Spleen (tissue), 11 donors: ENCODE measurements at regions not wholly inside any gene's neighbourhood (a gene's known extent, or its start where the extent isn't known, plus 50 kb on each side); places are given as distances from the start of the nearest gene placed in this dataset.

Experiments
- DNase-seq: peaks from one replicate; pipeline ENCODE4 v3.0.0-alpha.2; 2020
- H3K27ac ChIP-seq, 8 donors: fragments of 200-600 bp; sonication (generic) in 7 of 8; 1 replicate in 4 of 8; 2 replicates in 4 of 8; pipeline versions ENCODE4 v1.5.0 to v1.8.0; 2016 to 2021; ENCODE audit warnings: inconsistent platforms in 4 of 8, mild to moderate bottlenecking in 4 of 8, moderate library complexity in 1 of 8
- H3K27me3 ChIP-seq, 7 donors: fragments of 200-600 bp; sonication (generic) in 6 of 7; replicated peaks in 1 of 7; 1 replicate in 4 of 7; 2 replicates in 3 of 7; pipeline versions ENCODE4 v1.5.0 to v1.8.0; 2016 to 2021; ENCODE audit warnings: inconsistent platforms in 3 of 7, mild to moderate bottlenecking in 1 of 7
- H3K36me3 ChIP-seq, 6 donors: fragments of 200-600 bp; sonication (generic) in 5 of 6; 1 replicate in 4 of 6; 2 replicates in 2 of 6; pipeline versions ENCODE4 v1.5.0 to v1.8.0; 2016 to 2021; ENCODE audit warnings: inconsistent platforms in 2 of 6
- H3K4me1 ChIP-seq, 6 donors: fragments of 200-600 bp; sonication (generic) in 5 of 6; 1 replicate in 3 of 6; 2 replicates in 3 of 6; pipeline versions ENCODE4 v1.5.0 to v1.8.0; 2016 to 2021; ENCODE audit warnings: inconsistent platforms in 3 of 6
- H3K4me3 ChIP-seq, 8 donors: fragments of 200-600 bp; sonication (generic) in 7 of 8; 1 replicate in 4 of 8; 2 replicates in 4 of 8; pipeline versions ENCODE4 v1.5.0 to v1.8.0; 2016 to 2021; ENCODE audit warnings: inconsistent platforms in 4 of 8, mild to moderate bottlenecking in 4 of 8, moderate library complexity in 2 of 8
- H3K9me3 ChIP-seq, 8 donors: fragments of 200-600 bp; sonication (generic) in 7 of 8; 1 replicate in 4 of 8; 2 replicates in 4 of 8; pipeline versions ENCODE4 v1.5.0 to v1.8.0; 2016 to 2021; ENCODE audit warnings: inconsistent platforms in 4 of 8
- POLR2A ChIP-seq, 3 donors: fragments of 450-650 bp; IDR thresholded peaks; one replicate each; pipeline ENCODE4 v1.5.1; 2017; ENCODE audit warnings: antibody characterized with exemption in 3 of 3, mild to moderate bottlenecking in 1 of 3
- POLR2AphosphoS5 ChIP-seq, 3 donors: sonication (generic); formaldehyde crosslinking; IDR thresholded peaks; one replicate each; pipeline ENCODE4 v1.5.1; 2017; ENCODE audit warnings: antibody characterized with exemption in 3 of 3
- WGBS, 5 donors: extraction: QIAGEN DNeasy Blood & Tissue Kit in 3 of 5; methylation state at CpG; one replicate each; pipeline versions ENCODE4 v1.1.5 to v1.1.7; 2013 to 2018; 5-methylcytosine and 5-hydroxymethylcytosine counted together
- intact Hi-C: fragments of 100-400 bp; cut with DNase I; formaldehyde crosslinking; loops from one replicate; pipeline ENCODE4 v1.15.0; 2023; ENCODE audit warnings: low total_unique reads
- TF ChIP-seq, protein P1 (sequence below), 11 experiments: fragments of 200-600 bp in 7 of 11; fragments of 450-650 bp in 4 of 11; sonication (generic) in 4 of 11; IDR thresholded peaks in 8 of 11; conservative IDR thresholded peaks in 3 of 11; 1 replicate in 7 of 11; 2 replicates in 4 of 11; pipeline versions ENCODE4 v1.4.0 to v1.8.0; 2016 to 2021; ENCODE audit warnings: antibody characterized with exemption in 11 of 11, inconsistent platforms in 4 of 11, mild to moderate bottlenecking in 1 of 11
- donor health status: healthy with polysubstance abuse.
- donor health status: DM: no; HTN: no; CAD: no; lungs with moderate emphysema.
- donor health status: DM: no; HTN: no; CAD: no.
- donor health status: Bipolar disorder and iron deficiency.
- donor health status: healthy.
- donor health status: DM: no; HTN: no; CAD: no.
- donor health status: DM: yes; HTN: yes; CAD: no.

GRCh38 chr6:81562169-81562568, 190.3 kb downstream of the TENT5A start:
- Histone ChIP-seq H3K9me3 (no peaks in the 10 kb centered on the region), H3K4me3 (no peak overlapping the region), H3K36me3 (no peaks in the 10 kb centered on the region), H3K27ac (no peak overlapping the region), H3K27me3 (no peaks in the 10 kb centered on the region), H3K4me1 (no peaks in the 10 kb centered on the region)
- DNase-seq = no peak
- TF ChIP-seq, protein P1, sequence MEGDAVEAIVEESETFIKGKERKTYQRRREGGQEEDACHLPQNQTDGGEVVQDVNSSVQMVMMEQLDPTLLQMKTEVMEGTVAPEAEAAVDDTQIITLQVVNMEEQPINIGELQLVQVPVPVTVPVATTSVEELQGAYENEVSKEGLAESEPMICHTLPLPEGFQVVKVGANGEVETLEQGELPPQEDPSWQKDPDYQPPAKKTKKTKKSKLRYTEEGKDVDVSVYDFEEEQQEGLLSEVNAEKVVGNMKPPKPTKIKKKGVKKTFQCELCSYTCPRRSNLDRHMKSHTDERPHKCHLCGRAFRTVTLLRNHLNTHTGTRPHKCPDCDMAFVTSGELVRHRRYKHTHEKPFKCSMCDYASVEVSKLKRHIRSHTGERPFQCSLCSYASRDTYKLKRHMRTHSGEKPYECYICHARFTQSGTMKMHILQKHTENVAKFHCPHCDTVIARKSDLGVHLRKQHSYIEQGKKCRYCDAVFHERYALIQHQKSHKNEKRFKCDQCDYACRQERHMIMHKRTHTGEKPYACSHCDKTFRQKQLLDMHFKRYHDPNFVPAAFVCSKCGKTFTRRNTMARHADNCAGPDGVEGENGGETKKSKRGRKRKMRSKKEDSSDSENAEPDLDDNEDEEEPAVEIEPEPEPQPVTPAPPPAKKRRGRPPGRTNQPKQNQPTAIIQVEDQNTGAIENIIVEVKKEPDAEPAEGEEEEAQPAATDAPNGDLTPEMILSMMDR (IDR thresholded peaks at IDR 0.05 in 8 of 11, conservative IDR thresholded peaks at IDR 0.05 in 3 of 11) = no peak
- TF ChIP-seq POLR2AphosphoS5 (IDR thresholded peaks at IDR 0.05) (no peak), POLR2A (IDR thresholded peaks at IDR 0.05) (no peak)
- 60 to 87% (median 72%) methylated on average over 2 of the region's 2 CpGs for WGBS, 5 donors
- intact Hi-C loops = no loop called here

GRCh38 chr6:81561731-81562130, 190.8 kb downstream of the TENT5A start:
- H3K27ac ChIP-seq = no peak overlapping the region
- TF ChIP-seq POLR2A (IDR thresholded peaks at IDR 0.05) (no peak), POLR2AphosphoS5 (IDR thresholded peaks at IDR 0.05) (no peak)
- TF ChIP-seq, protein P1 (IDR thresholded peaks at IDR 0.05 in 8 of 11, conservative IDR thresholded peaks at IDR 0.05 in 3 of 11) = no peak
- 63 to 79% (median 78%) methylated on average over 2 of the region's 2 CpGs for WGBS, 5 donors
- no peak overlapping the region for H3K4me3 ChIP-seq
- no peak for DNase-seq
- intact Hi-C loops = no loop called here
- H3K4me1 ChIP-seq = no peaks in the 10 kb centered on the region
- H3K27me3 ChIP-seq = no peaks in the 10 kb centered on the region
- H3K36me3 ChIP-seq = no peaks in the 10 kb centered on the region
- no peaks in the 10 kb centered on the region for H3K9me3 ChIP-seq

GRCh38 chr6:81561071-81561564, 191.4 kb downstream of the TENT5A start:
- Histone ChIP-seq H3K9me3 (no peaks in the 10 kb centered on the region), H3K27ac (no peak overlapping the region), H3K4me3 (no peak overlapping the region), H3K36me3 (no peaks in the 10 kb centered on the region), H3K4me1 (no peaks in the 10 kb centered on the region), H3K27me3 (no peaks in the 10 kb centered on the region)
- TF ChIP-seq, protein P1 (IDR thresholded peaks at IDR 0.05 in 8 of 11, conservative IDR thresholded peaks at IDR 0.05 in 3 of 11) = no peak
- TF ChIP-seq POLR2A (IDR thresholded peaks at IDR 0.05) (no peak), POLR2AphosphoS5 (IDR thresholded peaks at IDR 0.05) (no peak)
- 74 to 86% (median 79%) methylated on average over 2 of the region's 2 CpGs for WGBS, 5 donors
- intact Hi-C loops = no loop called here
- no peak for DNase-seq

GRCh38 chr6:81557811-81558210, 194.7 kb downstream of the TENT5A start:
- no peaks in the 10 kb centered on the region for H3K9me3 ChIP-seq
- H3K36me3 ChIP-seq = no peaks in the 10 kb centered on the region
- intact Hi-C loops = no loop called here
- no peak overlapping the region for H3K4me3 ChIP-seq
- no peak overlapping the region for H3K27ac ChIP-seq
- no peaks in the 10 kb centered on the region for H3K4me1 ChIP-seq
- TF ChIP-seq, protein P1 (IDR thresholded peaks at IDR 0.05 in 8 of 11, conservative IDR thresholded peaks at IDR 0.05 in 3 of 11) = no peak
- no peak for TF ChIP-seq POLR2AphosphoS5 (IDR thresholded peaks at IDR 0.05)
- TF ChIP-seq POLR2A (IDR thresholded peaks at IDR 0.05) = no peak
- WGBS, 5 donors = 61 to 89% (median 74%) methylated on average over 1 of the region's 1 CpG
- H3K27me3 ChIP-seq = no peaks in the 10 kb centered on the region
- DNase-seq = no peak
